ENCODE measurements at regions not wholly inside any gene's neighbourhood (a gene's known extent, or its start where the extent isn't known, plus 50 kb on each side); places are given as distances from the start of the nearest gene placed in this dataset.
A peak's percentile ranks its signal among the peaks of the same experiment; 100 is the strongest.

DNA sequence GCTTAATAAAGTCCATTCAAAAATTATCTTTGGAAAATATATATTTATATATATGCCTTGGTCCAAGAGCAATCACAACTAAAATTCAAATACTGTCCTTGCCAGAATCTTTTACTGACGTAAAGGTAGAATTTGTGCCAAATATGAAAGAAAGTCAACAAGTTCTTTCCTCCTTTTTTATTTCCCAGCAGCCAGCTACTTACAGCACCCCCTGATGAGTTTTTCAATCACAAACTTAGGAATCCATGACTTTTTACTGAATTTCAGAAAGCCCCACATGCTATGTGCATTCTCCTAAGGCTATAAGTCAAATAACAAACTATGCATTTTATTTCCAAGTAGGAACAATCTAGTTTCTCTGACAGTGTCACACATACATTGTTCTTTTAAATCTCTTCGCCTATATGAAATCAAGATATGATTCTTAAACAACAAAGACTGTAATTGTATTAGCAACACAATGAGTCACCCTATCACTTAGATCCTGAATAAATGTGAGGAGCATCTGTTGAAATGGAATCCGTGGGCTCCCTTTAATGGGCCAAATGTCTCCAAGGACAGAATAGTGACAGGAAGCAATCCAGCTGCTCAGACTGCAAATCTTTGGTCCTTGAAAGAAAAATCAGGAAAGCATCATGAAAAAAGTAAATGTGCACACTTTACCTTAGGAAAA lies 271.4 kb downstream of the DUSP6 start:
- TF ChIP-seq, protein P1, sequence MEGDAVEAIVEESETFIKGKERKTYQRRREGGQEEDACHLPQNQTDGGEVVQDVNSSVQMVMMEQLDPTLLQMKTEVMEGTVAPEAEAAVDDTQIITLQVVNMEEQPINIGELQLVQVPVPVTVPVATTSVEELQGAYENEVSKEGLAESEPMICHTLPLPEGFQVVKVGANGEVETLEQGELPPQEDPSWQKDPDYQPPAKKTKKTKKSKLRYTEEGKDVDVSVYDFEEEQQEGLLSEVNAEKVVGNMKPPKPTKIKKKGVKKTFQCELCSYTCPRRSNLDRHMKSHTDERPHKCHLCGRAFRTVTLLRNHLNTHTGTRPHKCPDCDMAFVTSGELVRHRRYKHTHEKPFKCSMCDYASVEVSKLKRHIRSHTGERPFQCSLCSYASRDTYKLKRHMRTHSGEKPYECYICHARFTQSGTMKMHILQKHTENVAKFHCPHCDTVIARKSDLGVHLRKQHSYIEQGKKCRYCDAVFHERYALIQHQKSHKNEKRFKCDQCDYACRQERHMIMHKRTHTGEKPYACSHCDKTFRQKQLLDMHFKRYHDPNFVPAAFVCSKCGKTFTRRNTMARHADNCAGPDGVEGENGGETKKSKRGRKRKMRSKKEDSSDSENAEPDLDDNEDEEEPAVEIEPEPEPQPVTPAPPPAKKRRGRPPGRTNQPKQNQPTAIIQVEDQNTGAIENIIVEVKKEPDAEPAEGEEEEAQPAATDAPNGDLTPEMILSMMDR (IDR thresholded peaks at IDR 0.05; ENCODE audit: poor library complexity, severe bottlenecking): no peak
- H3K27me3 ChIP-seq (ENCODE audit: insufficient read depth, poor library complexity, severe bottlenecking): no peaks in the 10 kb centered on the region
- no peak for DNase-seq (ENCODE audit: low spot score)
- H3K9me3 ChIP-seq (ENCODE audit: severe bottlenecking): no peaks in the 10 kb centered on the region
- no peak overlapping the region for H3K27ac ChIP-seq (ENCODE audit: poor library complexity, severe bottlenecking)
- no peaks in the 10 kb centered on the region for H3K4me1 ChIP-seq (ENCODE audit: insufficient read depth, poor library complexity, severe bottlenecking)
- no peaks in the 10 kb centered on the region for H3K36me3 ChIP-seq (ENCODE audit: low read depth)
- no peak overlapping the region for H3K4me3 ChIP-seq (ENCODE audit: severe bottlenecking)
- no peak for ATAC-seq (ENCODE audit: low read depth)

DNA sequence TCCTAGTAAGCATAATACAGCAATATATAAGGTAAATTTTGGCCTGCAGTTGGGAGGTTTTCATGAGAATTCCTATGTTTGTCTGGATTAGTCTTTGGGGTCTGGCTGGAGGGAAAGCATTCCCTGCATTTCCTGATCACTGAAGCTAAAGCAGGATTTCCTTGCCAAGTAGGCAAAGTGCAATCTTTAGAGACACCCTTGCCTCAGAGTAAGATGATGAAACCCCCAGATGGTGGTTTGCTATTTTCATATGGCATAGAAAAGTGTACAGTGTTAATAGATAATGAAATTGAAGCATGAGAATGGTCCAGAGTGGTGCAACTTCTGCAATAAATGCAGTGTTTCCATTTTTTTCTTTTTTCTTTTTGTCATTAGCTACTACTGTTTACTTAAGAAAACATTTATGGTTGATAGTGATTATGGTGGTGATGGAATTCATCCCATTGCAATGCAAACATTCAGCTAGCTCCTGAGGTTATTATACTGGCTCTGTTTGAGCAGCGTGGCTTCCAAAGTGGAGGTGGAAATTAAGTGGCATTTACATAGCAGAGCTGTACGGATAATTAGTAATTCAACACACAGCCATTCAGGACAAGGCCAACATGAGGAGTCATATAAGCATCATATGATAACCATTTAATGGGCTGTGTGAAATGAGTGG lies 276.3 kb downstream of the DUSP6 start:
- DNase-seq (ENCODE audit: low spot score): no peak
- no peaks in the 10 kb centered on the region for H3K27me3 ChIP-seq (ENCODE audit: insufficient read depth, poor library complexity, severe bottlenecking)
- TF ChIP-seq, protein P1 (IDR thresholded peaks at IDR 0.05; ENCODE audit: poor library complexity, severe bottlenecking): no peak
- no peak overlapping the region for H3K27ac ChIP-seq (ENCODE audit: poor library complexity, severe bottlenecking)
- no peak for ATAC-seq (ENCODE audit: low read depth)
- no peak overlapping the region for H3K4me3 ChIP-seq (ENCODE audit: severe bottlenecking)
- no peaks in the 10 kb centered on the region for H3K9me3 ChIP-seq (ENCODE audit: severe bottlenecking)
- peaks cover 4% of the 10 kb centered on the region for H3K4me1 ChIP-seq (ENCODE audit: insufficient read depth, poor library complexity, severe bottlenecking)
- no peaks in the 10 kb centered on the region for H3K36me3 ChIP-seq (ENCODE audit: low read depth)

DNA sequence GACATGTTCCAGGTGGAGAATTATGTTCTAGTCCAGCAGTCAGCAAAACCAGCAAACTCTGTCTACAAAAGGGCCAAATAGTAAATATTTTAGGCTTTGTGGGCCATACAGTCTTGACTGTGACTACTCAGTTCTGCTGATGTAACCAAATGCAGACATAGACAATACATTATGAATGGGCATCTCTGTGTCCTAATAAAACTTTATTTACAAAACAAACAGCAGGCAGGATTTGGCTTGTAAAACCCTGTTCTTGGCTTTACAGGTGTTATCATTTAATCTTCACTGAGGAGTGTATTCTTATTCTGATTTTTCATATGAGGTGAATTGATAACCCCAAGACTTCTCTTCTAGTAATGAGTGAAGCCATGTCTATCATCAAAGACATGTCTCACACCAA lies 278.6 kb downstream of the DUSP6 start:
- Histone ChIP-seq H3K27ac (ENCODE audit: poor library complexity, severe bottlenecking) (no peak overlapping the region), H3K27me3 (ENCODE audit: insufficient read depth, poor library complexity, severe bottlenecking) (no peaks in the 10 kb centered on the region), H3K36me3 (ENCODE audit: low read depth) (no peaks in the 10 kb centered on the region), H3K4me1 (ENCODE audit: insufficient read depth, poor library complexity, severe bottlenecking) (peaks cover 4% of the 10 kb centered on the region), H3K9me3 (ENCODE audit: severe bottlenecking) (no peaks in the 10 kb centered on the region), H3K4me3 (ENCODE audit: severe bottlenecking) (no peak overlapping the region)
- TF ChIP-seq, protein P1 (IDR thresholded peaks at IDR 0.05; ENCODE audit: poor library complexity, severe bottlenecking): no peak
- DNase-seq (ENCODE audit: low spot score) (no peak), ATAC-seq (ENCODE audit: low read depth) (no peak)

DNA sequence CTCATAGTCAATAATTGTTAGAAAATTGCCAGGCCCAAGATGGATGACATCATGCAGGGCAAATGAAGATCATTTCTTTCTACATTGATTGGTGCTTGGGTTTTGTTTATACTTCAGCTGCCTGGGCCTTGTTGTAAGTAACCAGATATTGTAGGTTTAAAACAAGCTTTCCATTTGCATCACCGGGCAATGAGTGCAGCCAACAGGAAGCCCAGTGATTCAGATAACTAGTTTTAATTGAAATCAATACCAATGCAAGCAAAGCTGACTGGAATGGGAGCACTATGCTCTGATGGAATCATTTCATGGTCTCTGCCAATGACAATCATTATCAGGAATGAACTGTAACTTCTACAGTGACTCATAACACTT lies 279.3 kb downstream of the DUSP6 start:
- ATAC-seq (ENCODE audit: low read depth): peak; percentile 46; the same call in 2 of the 3 replicates
- H3K36me3 ChIP-seq (ENCODE audit: low read depth): no peaks in the 10 kb centered on the region
- no peaks in the 10 kb centered on the region for H3K27me3 ChIP-seq (ENCODE audit: insufficient read depth, poor library complexity, severe bottlenecking)
- H3K9me3 ChIP-seq (ENCODE audit: severe bottlenecking): no peaks in the 10 kb centered on the region
- H3K27ac ChIP-seq (ENCODE audit: poor library complexity, severe bottlenecking): no peak overlapping the region
- peaks cover 4% of the 10 kb centered on the region for H3K4me1 ChIP-seq (ENCODE audit: insufficient read depth, poor library complexity, severe bottlenecking)
- H3K4me3 ChIP-seq (ENCODE audit: severe bottlenecking): no peak overlapping the region
- no peak for DNase-seq (ENCODE audit: low spot score)
- TF ChIP-seq, protein P1 (IDR thresholded peaks at IDR 0.05; ENCODE audit: poor library complexity, severe bottlenecking): no peak
